ENCODE measurements at regions not wholly inside any gene's neighbourhood (a gene's known extent, or its start where the extent isn't known, plus 50 kb on each side); places are given as distances from the start of the nearest gene placed in this dataset.
"Not testable (repeated sequence)": the region's sequence is repeated elsewhere in the genome, so short reads cannot be mapped to it uniquely, and the experiment has no call there.

DNA sequence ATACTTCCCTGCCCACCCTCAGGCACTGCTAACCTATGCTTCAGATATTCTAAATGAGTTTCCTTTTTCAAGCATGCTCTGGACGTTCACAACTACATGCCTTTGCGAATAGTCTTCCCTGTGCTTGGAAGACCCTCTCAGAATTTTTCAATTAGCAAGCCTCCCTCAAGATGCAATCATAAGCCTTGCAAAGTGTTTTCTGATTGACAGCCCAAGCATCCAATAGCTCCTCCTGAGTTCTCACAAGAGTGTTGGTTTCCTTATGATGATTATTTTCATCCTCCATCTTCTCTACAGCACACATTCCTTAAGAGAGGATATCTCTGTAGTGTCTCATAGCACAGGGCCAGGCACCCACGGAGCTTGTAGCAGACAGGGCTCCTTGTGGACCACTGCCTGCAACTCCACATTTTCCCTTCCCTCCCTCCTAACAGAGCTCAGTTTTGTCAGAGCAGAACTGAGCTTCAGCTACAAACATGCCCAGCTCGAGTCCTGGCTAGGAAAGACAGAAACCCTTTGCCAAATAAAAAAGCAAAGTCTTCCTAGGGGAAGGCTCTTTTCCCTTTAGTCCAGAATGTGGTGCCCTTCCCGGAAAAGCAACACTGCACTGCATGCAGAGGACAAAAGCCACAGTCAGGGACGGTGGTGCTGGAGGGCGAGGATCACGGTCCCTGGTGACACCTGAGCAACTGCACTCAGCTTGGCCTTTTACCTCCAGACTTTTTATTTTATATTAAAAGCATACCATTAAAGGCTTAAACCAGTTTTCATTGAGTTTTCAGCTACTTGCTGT, 819.8 kb upstream of the ID2 start:
- H3K4me3 ChIP-seq (ENCODE audit: low read length in 2 of 2), result no peak overlapping the region
- no peak overlapping the region for H3K9ac ChIP-seq (ENCODE audit: low read length in 2 of 2)
- no peak overlapping the region for H3K27ac ChIP-seq (ENCODE audit: low read length)

DNA sequence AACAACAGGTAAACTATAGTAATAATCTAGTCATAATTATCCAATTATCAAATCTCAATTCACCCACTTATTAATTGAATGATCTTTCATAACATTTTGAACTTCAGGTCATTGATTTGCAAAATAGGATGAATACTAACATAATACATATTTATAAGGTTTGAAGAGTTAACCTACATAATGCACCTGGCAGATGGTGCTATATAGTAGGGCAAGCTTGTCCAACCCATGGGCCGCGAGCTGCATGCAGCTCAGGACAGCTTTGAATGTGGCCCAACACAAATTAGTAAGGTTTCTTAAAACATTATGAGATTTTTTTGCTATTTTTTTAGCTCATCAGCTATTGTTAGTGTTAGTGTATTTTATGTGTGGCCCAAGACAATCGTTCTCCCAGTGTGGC, 815.8 kb upstream of the ID2 start:
- Histone ChIP-seq H3K36me3 (ENCODE audit: control insufficient read depth in 2 of 2, insufficient read depth in 2 of 2, low read length in 2 of 2) (no peaks in the 10 kb centered on the region), H3K4me3 (ENCODE audit: low read length in 2 of 2) (no peak overlapping the region), H3K27me3 (ENCODE audit: control insufficient read depth in 1 of 2, insufficient read depth in 2 of 2, low read length in 2 of 2) (no peaks in the 10 kb centered on the region), H3K4me1 (ENCODE audit: control insufficient read depth, insufficient read depth, low read length) (no peaks in the 10 kb centered on the region), H3K9me3 (ENCODE audit: control insufficient read depth in 2 of 2, low read length in 2 of 2) (no peaks in the 10 kb centered on the region), H3K27ac (ENCODE audit: low read length) (no peak overlapping the region), H3K9ac (ENCODE audit: low read length in 2 of 2) (no peak overlapping the region)

More for the DNA sequence above, 819.8 kb upstream of the ID2 start:
- Histone ChIP-seq H3K4me1 (ENCODE audit: control insufficient read depth, insufficient read depth, low read length) (no peaks in the 10 kb centered on the region), H3K9me3 (ENCODE audit: control insufficient read depth in 2 of 2, low read length in 2 of 2) (no peaks in the 10 kb centered on the region), H3K27me3 (ENCODE audit: control insufficient read depth in 1 of 2, insufficient read depth in 2 of 2, low read length in 2 of 2) (no peaks in the 10 kb centered on the region), H3K36me3 (ENCODE audit: control insufficient read depth in 2 of 2, insufficient read depth in 2 of 2, low read length in 2 of 2) (no peaks in the 10 kb centered on the region)

DNA sequence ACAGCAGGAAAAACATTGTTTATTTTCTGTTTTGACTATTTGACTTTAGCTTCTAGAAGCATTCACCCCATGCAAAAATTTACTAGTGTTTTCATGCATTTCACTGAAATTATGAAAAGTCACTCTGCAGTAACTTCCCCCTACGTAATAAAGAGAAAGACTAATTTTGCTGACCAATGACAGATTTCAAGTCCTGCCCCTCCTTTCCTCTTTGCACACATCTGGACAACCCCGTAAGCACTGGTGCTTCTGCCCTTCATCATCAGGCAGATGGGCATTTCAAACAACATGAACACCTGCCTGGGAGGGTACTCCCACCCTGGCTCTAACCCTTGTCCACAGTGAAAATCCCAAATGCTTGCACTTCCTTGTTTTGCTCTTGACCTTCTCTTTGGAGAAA, 815.0 kb upstream of the ID2 start:
- Histone ChIP-seq H3K36me3 (ENCODE audit: control insufficient read depth in 2 of 2, insufficient read depth in 2 of 2, low read length in 2 of 2) (no peaks in the 10 kb centered on the region), H3K4me1 (ENCODE audit: control insufficient read depth, insufficient read depth, low read length) (no peaks in the 10 kb centered on the region), H3K9ac (ENCODE audit: low read length in 2 of 2) (no peak overlapping the region), H3K27me3 (ENCODE audit: control insufficient read depth in 1 of 2, insufficient read depth in 2 of 2, low read length in 2 of 2) (no peaks in the 10 kb centered on the region), H3K4me3 (ENCODE audit: low read length in 2 of 2) (no peak overlapping the region), H3K9me3 (ENCODE audit: control insufficient read depth in 2 of 2, low read length in 2 of 2) (no peaks in the 10 kb centered on the region), H3K27ac (ENCODE audit: low read length) (no peak overlapping the region)

DNA sequence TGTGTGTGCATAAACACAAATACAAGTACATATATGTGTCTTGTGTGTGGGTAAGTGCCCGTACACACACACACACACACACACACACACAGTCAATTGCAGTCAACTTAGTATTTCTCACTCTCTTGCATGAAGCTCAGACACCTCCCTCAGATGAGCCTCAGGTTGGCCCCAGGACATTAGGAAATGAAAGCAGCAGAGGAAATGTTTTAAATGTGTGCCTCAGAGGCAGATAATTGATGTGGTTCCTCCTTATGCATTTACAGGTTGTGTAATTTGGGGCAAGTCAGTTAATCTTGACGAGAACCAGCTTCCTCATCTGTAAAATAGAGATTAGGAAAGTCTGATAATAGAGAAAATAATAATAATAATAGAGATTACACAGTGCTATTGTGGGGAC, 814.0 kb upstream of the ID2 start:
- no peaks in the 10 kb centered on the region for H3K27me3 ChIP-seq (ENCODE audit: control insufficient read depth in 1 of 2, insufficient read depth in 2 of 2, low read length in 2 of 2)
- no peak overlapping the region for H3K9ac ChIP-seq (ENCODE audit: low read length in 2 of 2)
- H3K27ac ChIP-seq (ENCODE audit: low read length), result no peak overlapping the region
- H3K9me3 ChIP-seq (ENCODE audit: control insufficient read depth in 2 of 2, low read length in 2 of 2), result no peaks in the 10 kb centered on the region
- no peaks in the 10 kb centered on the region for H3K36me3 ChIP-seq (ENCODE audit: control insufficient read depth in 2 of 2, insufficient read depth in 2 of 2, low read length in 2 of 2)
- no peak overlapping the region for H3K4me3 ChIP-seq (ENCODE audit: low read length in 2 of 2)
- no peaks in the 10 kb centered on the region for H3K4me1 ChIP-seq (ENCODE audit: control insufficient read depth, insufficient read depth, low read length)

DNA sequence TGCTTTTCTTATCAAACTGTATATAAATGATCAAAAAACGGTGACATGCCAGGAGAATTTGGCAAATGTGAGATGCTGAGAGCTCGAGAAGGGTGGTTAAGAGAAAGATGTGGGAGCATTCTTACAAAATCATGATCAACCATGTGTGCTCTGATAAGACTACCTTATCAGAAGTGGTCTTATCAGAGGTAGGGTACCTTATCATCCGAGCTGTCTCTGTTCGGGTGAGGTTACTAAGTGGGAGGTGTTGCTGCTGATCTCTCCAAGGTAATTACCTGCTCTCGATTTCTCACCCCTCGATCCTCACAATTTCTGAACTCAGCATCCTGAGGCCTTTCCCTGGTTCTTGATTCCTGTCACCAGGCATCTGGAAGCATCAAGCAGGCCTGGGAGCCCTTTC, 813.0 kb upstream of the ID2 start:
- no peak overlapping the region for H3K4me3 ChIP-seq (ENCODE audit: low read length in 2 of 2)
- H3K27me3 ChIP-seq (ENCODE audit: control insufficient read depth in 1 of 2, insufficient read depth in 2 of 2, low read length in 2 of 2), result no peaks in the 10 kb centered on the region
- H3K4me1 ChIP-seq (ENCODE audit: control insufficient read depth, insufficient read depth, low read length), result no peaks in the 10 kb centered on the region
- H3K9me3 ChIP-seq (ENCODE audit: control insufficient read depth in 2 of 2, low read length in 2 of 2), result no peaks in the 10 kb centered on the region
- no peaks in the 10 kb centered on the region for H3K36me3 ChIP-seq (ENCODE audit: control insufficient read depth in 2 of 2, insufficient read depth in 2 of 2, low read length in 2 of 2)
- no peak overlapping the region for H3K27ac ChIP-seq (ENCODE audit: low read length)
- H3K9ac ChIP-seq (ENCODE audit: low read length in 2 of 2), result no peak overlapping the region

DNA sequence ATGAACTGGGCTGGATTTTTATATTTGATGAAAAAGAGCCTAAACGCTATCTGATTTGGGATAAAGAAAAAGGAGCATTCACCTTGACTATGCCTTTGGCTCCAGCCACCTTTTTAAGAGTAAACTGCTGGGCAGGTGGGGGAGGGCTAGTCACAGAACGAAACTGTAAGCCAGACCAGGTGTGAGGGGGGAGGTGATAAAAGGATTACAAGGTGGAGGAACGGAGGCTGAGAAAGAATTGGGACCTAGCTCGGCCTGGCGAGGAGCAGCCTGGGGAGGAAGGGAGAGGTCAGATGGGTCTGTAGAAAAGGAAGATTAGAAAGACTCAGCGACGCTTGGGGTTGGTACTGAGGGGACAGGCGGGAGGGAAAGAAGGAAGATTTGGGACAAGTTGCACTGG, 805.4 kb upstream of the ID2 start:
- not testable (repeated sequence) for H3K9me3 ChIP-seq (ENCODE audit: control insufficient read depth in 2 of 2, low read length in 2 of 2); H3K4me3 ChIP-seq (ENCODE audit: low read length in 2 of 2); H3K27me3 ChIP-seq (ENCODE audit: control insufficient read depth in 1 of 2, insufficient read depth in 2 of 2, low read length in 2 of 2); H3K4me1 ChIP-seq (ENCODE audit: control insufficient read depth, insufficient read depth, low read length); H3K36me3 ChIP-seq (ENCODE audit: control insufficient read depth in 2 of 2, insufficient read depth in 2 of 2, low read length in 2 of 2); H3K27ac ChIP-seq (ENCODE audit: low read length); H3K9ac ChIP-seq (ENCODE audit: low read length in 2 of 2)

DNA sequence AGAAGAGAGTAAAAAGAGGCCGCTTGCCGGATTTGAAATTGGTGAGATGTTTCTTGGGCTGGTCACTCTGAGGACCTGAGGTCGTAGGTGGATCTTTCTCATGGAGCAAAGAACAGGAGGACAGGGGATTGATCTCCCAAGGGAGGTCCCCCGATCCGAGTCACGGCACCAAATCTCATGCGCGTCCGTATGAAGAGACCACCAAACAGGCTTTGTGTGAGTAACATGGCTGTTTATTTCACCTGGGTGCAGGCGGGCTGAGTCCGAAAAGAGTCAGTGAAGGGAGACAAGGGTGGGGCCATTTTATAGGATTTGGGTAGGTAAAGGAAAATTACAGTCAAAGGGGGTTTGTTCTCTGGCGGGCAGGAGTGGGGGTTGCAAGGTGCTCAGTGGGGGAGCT, 803.6 kb upstream of the ID2 start:
- not testable (repeated sequence) for H3K4me3 ChIP-seq (ENCODE audit: low read length in 2 of 2); H3K36me3 ChIP-seq (ENCODE audit: control insufficient read depth in 2 of 2, insufficient read depth in 2 of 2, low read length in 2 of 2); H3K27me3 ChIP-seq (ENCODE audit: control insufficient read depth in 1 of 2, insufficient read depth in 2 of 2, low read length in 2 of 2); H3K4me1 ChIP-seq (ENCODE audit: control insufficient read depth, insufficient read depth, low read length); H3K9ac ChIP-seq (ENCODE audit: low read length in 2 of 2); H3K27ac ChIP-seq (ENCODE audit: low read length); H3K9me3 ChIP-seq (ENCODE audit: control insufficient read depth in 2 of 2, low read length in 2 of 2)

DNA sequence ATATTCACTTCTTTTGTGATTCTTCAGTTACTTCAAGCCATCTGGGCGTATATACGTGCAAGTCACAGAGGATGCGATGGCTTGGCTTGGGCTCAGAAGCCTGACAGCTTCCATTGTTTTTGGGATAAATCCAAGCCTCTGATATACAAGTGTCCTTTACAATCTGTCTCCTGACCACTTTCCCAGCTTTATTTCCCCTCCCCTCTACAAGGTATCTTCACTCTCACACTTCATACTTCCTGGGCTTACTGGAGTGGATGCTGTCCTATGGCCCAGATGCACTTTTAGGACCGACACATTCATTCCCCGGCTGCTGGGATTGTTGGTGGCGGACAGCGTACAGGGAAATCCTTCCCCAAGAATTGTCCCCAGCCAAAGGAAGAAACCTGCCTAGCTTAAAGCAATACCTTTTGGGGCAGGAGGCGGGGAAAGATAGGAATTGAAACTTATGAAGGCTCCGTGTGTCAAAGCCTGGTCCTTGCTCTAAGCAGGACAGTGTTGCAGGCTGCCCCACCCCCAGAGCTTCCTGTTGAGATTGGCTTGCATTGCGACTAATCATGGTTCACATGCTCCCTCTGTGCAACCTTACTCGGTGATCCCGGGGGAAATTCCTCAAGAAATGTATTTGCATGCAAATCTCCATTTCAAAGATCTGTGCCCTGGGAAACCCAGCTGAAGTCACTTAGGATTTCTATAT, 802.9 kb upstream of the ID2 start:
- H3K27ac ChIP-seq (ENCODE audit: low read length), result no peak overlapping the region
- H3K4me1 ChIP-seq (ENCODE audit: control insufficient read depth, insufficient read depth, low read length), result no peaks in the 10 kb centered on the region
- H3K9me3 ChIP-seq (ENCODE audit: control insufficient read depth in 2 of 2, low read length in 2 of 2), result no peaks in the 10 kb centered on the region

DNA sequence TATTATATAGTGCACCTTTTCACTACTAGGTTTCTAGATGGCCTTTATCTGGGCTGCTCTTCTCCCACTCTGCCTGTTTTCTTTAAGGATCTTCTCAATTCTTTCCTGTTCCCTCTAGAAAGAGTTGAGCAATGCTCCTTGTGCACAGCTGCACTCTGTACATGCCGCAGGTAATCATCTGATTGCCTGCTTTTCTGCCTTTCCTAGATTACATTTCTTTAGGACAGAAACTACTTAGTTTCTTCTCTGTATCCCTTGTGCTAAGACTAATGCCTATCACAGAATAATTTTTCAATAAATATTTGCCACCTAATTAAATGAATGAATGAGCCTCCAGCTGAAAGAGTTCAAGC, 802.4 kb upstream of the ID2 start:
- H3K4me3 ChIP-seq (ENCODE audit: low read length in 2 of 2), result no peak overlapping the region
- no peaks in the 10 kb centered on the region for H3K4me1 ChIP-seq (ENCODE audit: control insufficient read depth, insufficient read depth, low read length)
- no peak overlapping the region for H3K27ac ChIP-seq (ENCODE audit: low read length)
- no peaks in the 10 kb centered on the region for H3K27me3 ChIP-seq (ENCODE audit: control insufficient read depth in 1 of 2, insufficient read depth in 2 of 2, low read length in 2 of 2)
- H3K9me3 ChIP-seq (ENCODE audit: control insufficient read depth in 2 of 2, low read length in 2 of 2), result no peaks in the 10 kb centered on the region
- no peak overlapping the region for H3K9ac ChIP-seq (ENCODE audit: low read length in 2 of 2)
- no peaks in the 10 kb centered on the region for H3K36me3 ChIP-seq (ENCODE audit: control insufficient read depth in 2 of 2, insufficient read depth in 2 of 2, low read length in 2 of 2)

More for the DNA sequence above, 802.9 kb upstream of the ID2 start:
- no peaks in the 10 kb centered on the region for H3K36me3 ChIP-seq (ENCODE audit: control insufficient read depth in 2 of 2, insufficient read depth in 2 of 2, low read length in 2 of 2)
- no peak overlapping the region for H3K9ac ChIP-seq (ENCODE audit: low read length in 2 of 2)
- H3K27me3 ChIP-seq (ENCODE audit: control insufficient read depth in 1 of 2, insufficient read depth in 2 of 2, low read length in 2 of 2), result no peaks in the 10 kb centered on the region
- no peak overlapping the region for H3K4me3 ChIP-seq (ENCODE audit: low read length in 2 of 2)

DNA sequence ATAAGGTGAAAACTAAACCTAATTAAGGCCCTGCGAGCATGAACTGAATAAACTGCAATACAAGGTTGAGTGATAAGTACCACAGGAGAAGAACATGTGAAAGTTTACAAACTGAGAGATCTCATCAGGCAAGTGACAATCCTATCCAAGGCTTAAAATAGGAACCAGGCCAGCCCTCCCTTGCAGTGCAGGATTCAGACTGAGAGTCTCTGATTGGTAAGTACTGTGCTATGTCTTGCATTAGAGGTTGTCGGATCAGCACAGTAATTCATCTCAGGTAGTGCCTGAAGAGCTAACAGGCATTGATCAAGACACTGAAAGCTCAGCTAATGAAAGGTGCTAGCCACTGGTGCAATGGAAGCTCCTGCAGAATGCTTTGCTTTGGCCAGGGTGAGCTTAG, 801.7 kb upstream of the ID2 start:
- Histone ChIP-seq H3K9ac (ENCODE audit: low read length in 2 of 2) (no peak overlapping the region), H3K4me1 (ENCODE audit: control insufficient read depth, insufficient read depth, low read length) (no peaks in the 10 kb centered on the region), H3K27ac (ENCODE audit: low read length) (no peak overlapping the region), H3K4me3 (ENCODE audit: low read length in 2 of 2) (no peak overlapping the region), H3K9me3 (ENCODE audit: control insufficient read depth in 2 of 2, low read length in 2 of 2) (no peaks in the 10 kb centered on the region), H3K36me3 (ENCODE audit: control insufficient read depth in 2 of 2, insufficient read depth in 2 of 2, low read length in 2 of 2) (no peaks in the 10 kb centered on the region), H3K27me3 (ENCODE audit: control insufficient read depth in 1 of 2, insufficient read depth in 2 of 2, low read length in 2 of 2) (no peaks in the 10 kb centered on the region)

DNA sequence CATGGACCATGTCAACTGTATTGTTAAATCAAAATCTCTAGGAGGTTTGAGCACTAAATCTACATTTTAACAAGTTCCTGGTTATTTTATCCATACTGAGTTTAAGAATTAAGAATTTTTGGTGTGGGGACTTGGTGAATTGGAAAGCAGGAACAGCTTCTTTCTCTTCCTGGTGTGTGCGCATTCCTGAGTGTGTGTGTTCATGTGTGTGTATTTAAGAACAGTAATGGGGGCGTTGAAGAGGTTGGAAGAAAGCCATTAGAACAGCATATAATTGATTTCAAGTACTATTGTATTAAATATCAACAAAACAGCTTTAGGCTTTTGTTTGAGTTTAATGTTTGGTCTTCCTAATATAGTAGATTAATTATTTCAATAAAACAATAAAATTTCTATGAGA, 801.3 kb upstream of the ID2 start:
- Histone ChIP-seq H3K9me3 (ENCODE audit: control insufficient read depth in 2 of 2, low read length in 2 of 2) (no peaks in the 10 kb centered on the region), H3K4me1 (ENCODE audit: control insufficient read depth, insufficient read depth, low read length) (no peaks in the 10 kb centered on the region), H3K9ac (ENCODE audit: low read length in 2 of 2) (no peak overlapping the region), H3K27ac (ENCODE audit: low read length) (no peak overlapping the region), H3K27me3 (ENCODE audit: control insufficient read depth in 1 of 2, insufficient read depth in 2 of 2, low read length in 2 of 2) (no peaks in the 10 kb centered on the region), H3K4me3 (ENCODE audit: low read length in 2 of 2) (no peak overlapping the region), H3K36me3 (ENCODE audit: control insufficient read depth in 2 of 2, insufficient read depth in 2 of 2, low read length in 2 of 2) (no peaks in the 10 kb centered on the region)

All from stomach smooth muscle (tissue), 2 donors.